Prostate gland (tissue), 2 donors: ENCODE measurements at regions not wholly inside any gene's neighbourhood (a gene's known extent, or its start where the extent isn't known, plus 50 kb on each side); places are given as distances from the start of the nearest gene placed in this dataset.

Experiments used
- POLR2A ChIP-seq: fragments of 450-650 bp; IDR thresholded peaks from one replicate; pipeline ENCODE4 v1.6.1; 2016; ENCODE audit warnings: antibody characterized with exemption, mild to moderate bottlenecking
- TF ChIP-seq, protein P1 (sequence below), 4 experiments: fragments of 200-600 bp in 2 of 4; fragments of 450-650 bp in 2 of 4; sonication (generic) in 2 of 4; IDR thresholded peaks; 1 replicate in 3 of 4; 2 replicates in 1 of 4; pipeline ENCODE4 v1.5.1; 2016 to 2019; ENCODE audit warnings: antibody characterized with exemption in 4 of 4, mild to moderate bottlenecking in 2 of 4, moderate library complexity in 2 of 4

DNA sequence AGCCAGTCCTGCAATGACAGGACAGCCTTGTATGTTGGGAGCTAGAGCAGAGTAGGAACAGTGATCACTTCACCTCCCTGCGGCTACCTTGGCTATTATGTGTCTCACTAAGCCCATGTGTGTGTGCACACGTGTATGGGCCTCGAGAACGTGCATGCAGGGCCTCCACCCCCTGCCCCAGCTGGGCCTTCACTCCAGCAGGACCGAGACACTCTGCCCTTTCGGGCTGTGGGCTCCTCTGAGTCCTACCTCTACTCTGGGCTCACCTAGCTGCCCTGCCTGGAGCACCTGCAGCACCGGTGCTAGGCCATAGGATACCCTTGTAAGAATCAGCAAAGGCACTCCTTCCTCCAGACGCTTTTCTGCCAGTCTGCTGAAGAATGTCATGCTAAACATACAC lies 77.5 kb downstream of the LINGO1 start:
- no peak for TF ChIP-seq POLR2A
- TF ChIP-seq, protein P1, sequence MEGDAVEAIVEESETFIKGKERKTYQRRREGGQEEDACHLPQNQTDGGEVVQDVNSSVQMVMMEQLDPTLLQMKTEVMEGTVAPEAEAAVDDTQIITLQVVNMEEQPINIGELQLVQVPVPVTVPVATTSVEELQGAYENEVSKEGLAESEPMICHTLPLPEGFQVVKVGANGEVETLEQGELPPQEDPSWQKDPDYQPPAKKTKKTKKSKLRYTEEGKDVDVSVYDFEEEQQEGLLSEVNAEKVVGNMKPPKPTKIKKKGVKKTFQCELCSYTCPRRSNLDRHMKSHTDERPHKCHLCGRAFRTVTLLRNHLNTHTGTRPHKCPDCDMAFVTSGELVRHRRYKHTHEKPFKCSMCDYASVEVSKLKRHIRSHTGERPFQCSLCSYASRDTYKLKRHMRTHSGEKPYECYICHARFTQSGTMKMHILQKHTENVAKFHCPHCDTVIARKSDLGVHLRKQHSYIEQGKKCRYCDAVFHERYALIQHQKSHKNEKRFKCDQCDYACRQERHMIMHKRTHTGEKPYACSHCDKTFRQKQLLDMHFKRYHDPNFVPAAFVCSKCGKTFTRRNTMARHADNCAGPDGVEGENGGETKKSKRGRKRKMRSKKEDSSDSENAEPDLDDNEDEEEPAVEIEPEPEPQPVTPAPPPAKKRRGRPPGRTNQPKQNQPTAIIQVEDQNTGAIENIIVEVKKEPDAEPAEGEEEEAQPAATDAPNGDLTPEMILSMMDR (IDR thresholded peaks at IDR 0.05): no peak
